Astrocyte (in vitro differentiated cells and primary cell): ENCODE measurements at regions not wholly inside any gene's neighbourhood (a gene's known extent, or its start where the extent isn't known, plus 50 kb on each side); places are given as distances from the start of the nearest gene placed in this dataset.

ENCODE experiments used
- DNase-seq: peaks from one replicate; pipeline ENCODE4 v3.0.0-alpha.2; 2010; ENCODE audit warnings: low read depth
- FAIRE-seq: peaks from 2 replicates; lab custom pipeline; 2011; peaks lifted over from hg19 to GRCh38; lab: Jason Lieb, UNC
- H2AFZ ChIP-seq: 2 replicates; pipeline ENCODE4 v1.6.0; 2012; ENCODE audit warnings: low read depth, low read length, inconsistent platforms
- H3K27ac ChIP-seq: 2 replicates; pipeline ENCODE4 v1.5.1; 2011; ENCODE audit warnings: low read depth, low read length, inconsistent platforms
- H3K27me3 ChIP-seq: 2 replicates; pipeline ENCODE4 v1.6.0; 2011; ENCODE audit warnings: low read length, inconsistent platforms; ENCODE audit not compliant: insufficient read depth
- H3K36me3 ChIP-seq: 2 replicates; pipeline ENCODE4 v1.5.1; 2011; ENCODE audit warnings: low read length, inconsistent platforms; ENCODE audit not compliant: insufficient read depth
- H3K4me1 ChIP-seq: 2 replicates; pipeline ENCODE4 v1.5.1; 2011; ENCODE audit warnings: low read length, inconsistent platforms; ENCODE audit not compliant: insufficient read depth
- H3K4me2 ChIP-seq: 2 replicates; pipeline ENCODE4 v1.6.0; 2012; ENCODE audit warnings: low read length, inconsistent platforms
- H3K4me3 ChIP-seq: 2 replicates; pipeline ENCODE4 v1.5.1; 2011; ENCODE audit warnings: low read depth, mild to moderate bottlenecking, low read length, inconsistent platforms; ENCODE audit not compliant: insufficient read depth
- H3K79me2 ChIP-seq: 2 replicates; pipeline ENCODE4 v1.6.0; 2012; ENCODE audit warnings: mild to moderate bottlenecking, low read length, inconsistent platforms; ENCODE audit not compliant: insufficient read depth
- H3K9ac ChIP-seq: 2 replicates; pipeline ENCODE4 v1.6.0; 2012; ENCODE audit warnings: mild to moderate bottlenecking, low read length, inconsistent platforms
- H3K9me3 ChIP-seq: 2 replicates; pipeline ENCODE4 v1.5.1; 2012; ENCODE audit warnings: low read depth, mild to moderate bottlenecking, low read length, inconsistent platforms; ENCODE audit not compliant: insufficient read depth
- H4K20me1 ChIP-seq: 2 replicates; pipeline ENCODE4 v1.6.0; 2012; ENCODE audit warnings: low read length, inconsistent platforms; ENCODE audit not compliant: insufficient read depth
- H3K27ac Mint-ChIP-seq: one replicate; pipeline ENCODE4 v1.8.0; 2021; ENCODE audit warnings: mild to moderate bottlenecking, mixed read lengths; ENCODE audit not compliant: unreplicated experiment
- H3K27me3 Mint-ChIP-seq: one replicate; pipeline ENCODE4 v1.8.0; 2021; ENCODE audit warnings: low read depth, mixed read lengths; ENCODE audit not compliant: unreplicated experiment
- H3K36me3 Mint-ChIP-seq: one replicate; pipeline ENCODE4 v1.8.0; 2021; ENCODE audit warnings: low read depth, mixed read lengths; ENCODE audit not compliant: unreplicated experiment
- H3K4me1 Mint-ChIP-seq: one replicate; pipeline ENCODE4 v1.8.0; 2021; ENCODE audit warnings: low read depth, mixed read lengths; ENCODE audit not compliant: unreplicated experiment
- H3K4me3 Mint-ChIP-seq: one replicate; pipeline ENCODE4 v1.8.0; 2021; ENCODE audit warnings: mild to moderate bottlenecking, moderate library complexity, mixed read lengths; ENCODE audit not compliant: unreplicated experiment
- H3K9me3 Mint-ChIP-seq: one replicate; pipeline ENCODE4 v1.8.0; 2021; ENCODE audit warnings: mild to moderate bottlenecking, mixed read lengths; ENCODE audit not compliant: unreplicated experiment
- CTCF ChIP-seq: IDR thresholded peaks from 2 replicates; pipeline ENCODE4 v1.5.1; 2011; ENCODE audit warnings: low read depth, mild to moderate bottlenecking, inconsistent platforms, low read length, moderate library complexity; ENCODE audit not compliant: insufficient read depth
- EZH2 ChIP-seq: IDR thresholded peaks from 2 replicates; pipeline ENCODE4 v1.6.1; 2012; ENCODE audit warnings: mild to moderate bottlenecking, low read length, inconsistent platforms; ENCODE audit not compliant: insufficient read depth

DNA sequence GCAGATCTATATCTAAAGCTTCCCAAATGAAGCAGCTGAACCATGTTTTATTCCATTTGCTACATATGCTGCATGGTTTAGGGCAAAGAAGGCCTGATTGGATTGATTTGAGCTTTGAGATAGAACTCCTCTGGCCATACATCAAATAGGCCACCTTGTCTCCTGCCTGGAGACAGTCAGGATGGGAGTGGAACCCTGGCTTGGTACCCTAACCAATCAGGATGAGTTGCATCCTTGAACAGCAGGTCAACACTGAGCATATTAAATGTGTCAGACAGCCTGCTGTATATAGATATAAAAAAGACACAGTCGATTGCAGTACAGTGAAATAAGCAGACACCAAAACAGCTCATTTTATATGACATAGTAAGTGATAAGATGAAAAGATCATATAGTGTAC is 291.7 kb downstream of the NUAK1 start:
- H3K4me3 ChIP-seq, result no peak overlapping the region

DNA sequence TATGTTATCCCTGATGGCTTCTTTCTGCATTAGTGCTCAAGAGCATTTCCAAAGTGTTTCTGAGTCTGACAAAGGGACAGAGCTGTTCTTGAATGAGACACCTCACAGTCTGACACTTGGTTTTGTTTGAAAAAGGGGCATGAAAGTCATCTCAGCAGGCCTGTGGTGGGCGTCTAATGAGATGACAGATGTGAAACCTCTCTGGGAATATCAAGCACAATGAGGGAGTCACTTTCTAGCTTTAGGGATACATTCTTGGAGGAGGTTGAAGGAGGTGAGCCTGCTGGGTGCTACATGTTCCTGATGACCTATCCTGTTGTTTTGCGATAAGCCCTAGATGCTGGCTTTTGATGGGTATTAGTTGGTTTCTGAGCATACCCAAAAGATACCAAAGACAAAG is 290.5 kb downstream of the NUAK1 start:
- Histone ChIP-seq H3K27me3 (no peaks in the 10 kb centered on the region), H3K4me3 (no peak overlapping the region), H2AFZ (no peak overlapping the region), H3K4me1 (no peaks in the 10 kb centered on the region), H3K4me2 (no peak overlapping the region), H4K20me1 (no peaks in the 10 kb centered on the region), H3K27ac (no peak overlapping the region), H3K36me3 (no peaks in the 10 kb centered on the region), H3K79me2 (no peaks in the 10 kb centered on the region), H3K9ac (no peak overlapping the region), H3K9me3 (no peaks in the 10 kb centered on the region)
- FAIRE-seq, result no peak
- H3K4me1 Mint-ChIP-seq, result peaks cover 7% of the 10 kb centered on the region
- no peak for TF ChIP-seq EZH2
- no peak for TF ChIP-seq CTCF
- no peak overlapping the region for H3K4me3 Mint-ChIP-seq
- no peak for DNase-seq
- no peak overlapping the region for H3K27ac Mint-ChIP-seq
- H3K36me3 Mint-ChIP-seq, result no peaks in the 10 kb centered on the region
- peaks cover 3% of the 10 kb centered on the region for H3K27me3 Mint-ChIP-seq
- peaks cover 15% of the 10 kb centered on the region for H3K9me3 Mint-ChIP-seq

More for the DNA sequence above, 291.7 kb downstream of the NUAK1 start:
- Histone ChIP-seq H3K27me3 (no peaks in the 10 kb centered on the region), H3K9ac (no peak overlapping the region), H2AFZ (no peak overlapping the region), H3K79me2 (no peaks in the 10 kb centered on the region), H3K4me2 (no peak overlapping the region), H3K4me1 (no peaks in the 10 kb centered on the region), H3K36me3 (no peaks in the 10 kb centered on the region), H4K20me1 (no peaks in the 10 kb centered on the region), H3K27ac (no peak overlapping the region), H3K9me3 (no peaks in the 10 kb centered on the region)
- FAIRE-seq, result no peak
- H3K4me1 Mint-ChIP-seq, result peaks cover 5% of the 10 kb centered on the region
- peaks cover 3% of the 10 kb centered on the region for H3K27me3 Mint-ChIP-seq
- no peak for DNase-seq
- H3K27ac Mint-ChIP-seq, result no peak overlapping the region
- H3K36me3 Mint-ChIP-seq, result no peaks in the 10 kb centered on the region
- TF ChIP-seq CTCF (no peak), EZH2 (no peak)
- H3K9me3 Mint-ChIP-seq, result peaks cover 15% of the 10 kb centered on the region
- no peak overlapping the region for H3K4me3 Mint-ChIP-seq

DNA sequence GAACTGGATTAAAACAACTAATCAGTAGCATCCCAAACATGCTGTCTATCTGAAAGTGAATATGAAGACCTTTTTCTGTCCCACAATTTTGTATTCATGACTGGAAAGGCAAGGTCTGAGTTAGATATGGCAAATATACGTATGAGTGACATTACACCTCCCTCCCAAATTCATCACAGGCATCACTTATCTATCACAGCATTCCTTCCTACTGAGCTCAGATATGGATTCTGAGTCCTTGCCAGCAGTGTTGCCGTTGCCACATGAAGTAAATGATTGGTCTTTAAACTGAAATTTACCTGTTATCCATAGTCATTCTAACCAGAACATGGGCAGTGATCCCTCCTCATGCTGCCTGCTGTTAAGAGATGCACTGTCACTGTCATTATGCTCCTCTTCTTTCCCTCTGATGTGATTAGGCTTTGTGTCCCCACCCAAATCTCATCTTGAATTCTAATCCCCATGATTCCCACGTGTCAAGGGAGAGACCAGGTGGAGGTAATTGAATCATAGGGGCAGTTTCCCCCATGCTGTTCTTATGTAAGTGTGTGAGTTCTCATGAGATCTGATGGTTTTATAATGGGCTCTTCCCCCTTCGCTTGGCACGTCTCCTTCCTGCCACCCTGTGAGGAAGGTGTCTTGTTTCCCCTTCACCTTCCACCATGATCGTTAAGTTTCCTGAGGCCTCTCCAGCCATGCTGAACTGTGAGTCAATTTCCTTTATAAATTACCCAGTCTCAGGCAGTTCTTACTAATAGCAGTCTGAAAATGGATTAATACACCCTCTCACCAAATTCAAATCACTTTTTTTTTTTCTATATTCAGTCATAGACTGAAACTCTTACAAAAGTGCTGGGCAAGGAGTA is 288.4 kb downstream of the NUAK1 start:
- Histone ChIP-seq H3K36me3 (no peaks in the 10 kb centered on the region), H3K4me1 (no peaks in the 10 kb centered on the region), H3K9me3 (no peaks in the 10 kb centered on the region), H2AFZ (no peak overlapping the region), H3K27me3 (no peaks in the 10 kb centered on the region), H3K9ac (no peak overlapping the region), H3K4me3 (no peak overlapping the region), H4K20me1 (no peaks in the 10 kb centered on the region), H3K27ac (no peak overlapping the region), H3K4me2 (no peak overlapping the region), H3K79me2 (no peaks in the 10 kb centered on the region)
- DNase-seq (peak; percentile 30), FAIRE-seq (no peak)
- Mint-ChIP-seq H3K4me3 (no peak overlapping the region), H3K9me3 (peaks cover 15% of the 10 kb centered on the region), H3K27ac (no peak overlapping the region), H3K27me3 (peaks cover 3% of the 10 kb centered on the region), H3K4me1 (peaks cover 2% of the 10 kb centered on the region), H3K36me3 (no peaks in the 10 kb centered on the region)
- TF ChIP-seq CTCF (no peak), EZH2 (no peak)
